Upper lobe of left lung (tissue), 6 donors: ENCODE measurements at regions not wholly inside any gene's neighbourhood (a gene's known extent, or its start where the extent isn't known, plus 50 kb on each side); places are given as distances from the start of the nearest gene placed in this dataset.

ENCODE experiments used
- ATAC-seq, 2 donors: fragments of 200-7000 bp; cut with Tn5 transposase; one replicate each; pipeline ENCODE4 v1.9.1; 2022; ENCODE audit warnings: mild to moderate bottlenecking in 2 of 2, moderate library complexity in 2 of 2; ENCODE audit not compliant: low FRiP score in 2 of 2
- DNase-seq, 2 donors: peaks; one replicate each; pipeline ENCODE4 v3.0.0-alpha.2; 2019 to 2020
- H3K27ac ChIP-seq, 4 donors: fragments of 200-600 bp; sonication (generic); one replicate each; pipeline ENCODE4 v1.5.1; 2016 to 2019
- H3K27me3 ChIP-seq, 4 donors: fragments of 200-600 bp; sonication (generic); one replicate each; pipeline ENCODE4 v1.5.1; 2017 to 2019
- H3K36me3 ChIP-seq, 4 donors: fragments of 200-600 bp; sonication (generic); one replicate each; pipeline ENCODE4 v1.5.1; 2016 to 2019
- H3K4me1 ChIP-seq, 4 donors: fragments of 200-600 bp; sonication (generic); one replicate each; pipeline ENCODE4 v1.5.1; 2018 to 2019
- H3K4me3 ChIP-seq, 4 donors: fragments of 200-600 bp; sonication (generic); one replicate each; pipeline ENCODE4 v1.5.1; 2017 to 2019; ENCODE audit warnings: mild to moderate bottlenecking in 2 of 4, moderate library complexity in 1 of 4
- H3K9me3 ChIP-seq, 4 donors: fragments of 200-600 bp; sonication (generic); one replicate each; pipeline ENCODE4 v1.5.1; 2018 to 2019
- EP300 ChIP-seq, 4 donors: sonication (generic); formaldehyde crosslinking; IDR thresholded peaks; one replicate each; pipeline ENCODE4 v1.5.1; 2017; ENCODE audit warnings: antibody characterized with exemption in 4 of 4, control low read depth in 2 of 4
- POLR2A ChIP-seq, 4 donors: fragments of 450-650 bp; IDR thresholded peaks; one replicate each; pipeline ENCODE4 v1.5.1; 2016 to 2017; ENCODE audit warnings: antibody characterized with exemption in 4 of 4, mild to moderate bottlenecking in 2 of 4
- POLR2AphosphoS5 ChIP-seq, 2 donors: sonication (generic); formaldehyde crosslinking; IDR thresholded peaks; one replicate each; pipeline ENCODE4 v1.5.1; 2017; ENCODE audit warnings: antibody characterized with exemption in 2 of 2
- WGBS, 2 donors: methylation state at CpG; one replicate each; pipeline ENCODE4 v1.1.5; 2017 to 2018; 5-methylcytosine and 5-hydroxymethylcytosine counted together
- TF ChIP-seq, protein P1 (sequence below), 6 experiments: fragments of 450-650 bp in 4 of 6; fragments of 200-600 bp in 2 of 6; sonication (generic) in 2 of 6; IDR thresholded peaks; one replicate each; pipeline ENCODE4 v1.5.1; 2016 to 2019; ENCODE audit warnings: antibody characterized with exemption in 6 of 6
- donor health status: DM: no; HTN: no; CAD: no; lungs with moderate emphysema.
- donor health status: DM: no; HTN: yes; CAD: no; lungs with severe emphysema.

GRCh38 chr4:189443341-189443740 is 497.3 kb upstream of the FRG1 start:
- Histone ChIP-seq H3K4me3 (no peak overlapping the region), H3K27ac (no peak overlapping the region), H3K9me3 (no peaks in the 10 kb centered on the region), H3K36me3 (no peaks in the 10 kb centered on the region), H3K27me3 (no peaks in the 10 kb centered on the region), H3K4me1 (no peaks in the 10 kb centered on the region)
- TF ChIP-seq EP300 (IDR thresholded peaks at IDR 0.05) (no peak), POLR2A (IDR thresholded peaks at IDR 0.05) (no peak), POLR2AphosphoS5 (IDR thresholded peaks at IDR 0.05) (no peak)
- TF ChIP-seq, protein P1, sequence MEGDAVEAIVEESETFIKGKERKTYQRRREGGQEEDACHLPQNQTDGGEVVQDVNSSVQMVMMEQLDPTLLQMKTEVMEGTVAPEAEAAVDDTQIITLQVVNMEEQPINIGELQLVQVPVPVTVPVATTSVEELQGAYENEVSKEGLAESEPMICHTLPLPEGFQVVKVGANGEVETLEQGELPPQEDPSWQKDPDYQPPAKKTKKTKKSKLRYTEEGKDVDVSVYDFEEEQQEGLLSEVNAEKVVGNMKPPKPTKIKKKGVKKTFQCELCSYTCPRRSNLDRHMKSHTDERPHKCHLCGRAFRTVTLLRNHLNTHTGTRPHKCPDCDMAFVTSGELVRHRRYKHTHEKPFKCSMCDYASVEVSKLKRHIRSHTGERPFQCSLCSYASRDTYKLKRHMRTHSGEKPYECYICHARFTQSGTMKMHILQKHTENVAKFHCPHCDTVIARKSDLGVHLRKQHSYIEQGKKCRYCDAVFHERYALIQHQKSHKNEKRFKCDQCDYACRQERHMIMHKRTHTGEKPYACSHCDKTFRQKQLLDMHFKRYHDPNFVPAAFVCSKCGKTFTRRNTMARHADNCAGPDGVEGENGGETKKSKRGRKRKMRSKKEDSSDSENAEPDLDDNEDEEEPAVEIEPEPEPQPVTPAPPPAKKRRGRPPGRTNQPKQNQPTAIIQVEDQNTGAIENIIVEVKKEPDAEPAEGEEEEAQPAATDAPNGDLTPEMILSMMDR (IDR thresholded peaks at IDR 0.05), result no peak
- 68 to 71% methylated on average over 6 of the region's 6 CpGs for WGBS, 2 donors
- DNase-seq (no peak), ATAC-seq (no peak)

DNA sequence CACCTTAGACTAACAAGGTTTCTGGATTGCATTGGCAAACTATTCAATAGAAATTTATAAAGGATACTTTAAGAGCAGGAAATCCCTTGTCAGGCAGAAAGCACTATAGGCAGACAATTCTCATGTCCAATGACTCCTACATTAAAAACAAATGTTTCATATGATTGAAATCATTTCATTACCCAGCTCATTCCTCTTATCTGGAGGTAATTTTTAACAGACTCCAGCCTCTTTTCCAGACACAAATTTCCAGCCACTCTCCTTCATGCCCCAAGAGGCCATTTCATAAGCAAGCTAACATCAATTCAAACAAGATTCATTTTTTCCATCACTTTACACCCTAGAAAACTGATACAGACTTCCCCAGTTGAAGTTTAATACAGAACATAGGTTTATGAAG is 495.1 kb upstream of the FRG1 start:
- TF ChIP-seq EP300 (IDR thresholded peaks at IDR 0.05), result no peak
- TF ChIP-seq POLR2A (IDR thresholded peaks at IDR 0.05), result no peak
- TF ChIP-seq POLR2AphosphoS5 (IDR thresholded peaks at IDR 0.05), result no peak
- TF ChIP-seq, protein P1 (IDR thresholded peaks at IDR 0.05), result no peak
- H3K36me3 ChIP-seq, result no peaks in the 10 kb centered on the region
- no peaks in the 10 kb centered on the region for H3K4me1 ChIP-seq
- no peak overlapping the region for H3K4me3 ChIP-seq
- ATAC-seq (no peak), DNase-seq (no peak)
- H3K27me3 ChIP-seq, result no peaks in the 10 kb centered on the region
- no peak overlapping the region for H3K27ac ChIP-seq
- H3K9me3 ChIP-seq, result no peaks in the 10 kb centered on the region

DNA sequence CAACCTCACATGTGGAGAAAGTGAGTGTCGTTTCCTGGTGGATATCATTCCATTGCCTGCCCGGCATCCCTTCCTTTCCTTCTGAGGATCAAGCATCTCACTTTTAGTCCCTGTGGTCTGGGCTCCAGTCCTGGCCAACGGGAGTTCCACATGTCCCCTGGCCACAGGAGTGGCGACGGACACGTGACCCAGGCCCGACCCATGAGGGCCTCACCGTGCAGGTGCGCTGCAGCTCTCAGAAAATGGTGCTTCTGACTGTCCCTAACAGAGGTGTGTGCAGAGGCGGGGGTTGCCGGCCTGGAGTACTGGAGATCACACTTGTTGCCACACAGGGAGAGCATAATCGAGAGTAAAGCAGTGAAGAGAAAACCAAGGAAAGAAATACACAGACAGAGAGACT is 476.9 kb upstream of the FRG1 start:
- WGBS, 2 donors, result 78 to 89% methylated on average over 5 to 12 of the region's 12 CpGs
- ATAC-seq (no peak), DNase-seq (peak in 1 of 2 donors; percentile 41)
- Histone ChIP-seq H3K4me1 (no peaks in the 10 kb centered on the region), H3K27ac (no peak overlapping the region), H3K9me3 (peaks cover 0 to 6% (median 0%) of the 10 kb centered on the region in 4 donors), H3K4me3 (no peak overlapping the region), H3K27me3 (no peaks in the 10 kb centered on the region), H3K36me3 (no peaks in the 10 kb centered on the region)
- TF ChIP-seq POLR2AphosphoS5 (IDR thresholded peaks at IDR 0.05) (no peak), POLR2A (IDR thresholded peaks at IDR 0.05) (no peak), EP300 (IDR thresholded peaks at IDR 0.05) (no peak)
- TF ChIP-seq, protein P1 (IDR thresholded peaks at IDR 0.05), result no peak

DNA sequence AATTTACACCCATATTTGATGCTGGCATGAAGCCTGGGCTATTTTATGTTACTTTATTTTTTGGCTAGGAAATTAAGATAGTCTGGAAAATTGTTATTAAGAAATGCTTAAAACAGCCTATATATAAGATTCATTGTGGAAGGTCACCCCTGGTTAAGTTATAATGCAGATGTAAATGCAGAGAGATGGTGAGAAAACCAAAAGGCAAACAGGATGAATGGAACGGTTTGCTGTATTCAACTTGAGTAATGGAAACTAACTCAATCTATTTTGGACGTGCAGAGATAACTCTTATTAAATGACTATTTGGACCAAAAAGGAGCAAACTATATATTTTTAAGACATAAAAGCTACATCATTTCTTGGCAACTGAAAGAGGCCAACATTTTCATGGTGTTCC is 446.3 kb upstream of the FRG1 start:
- no peaks in the 10 kb centered on the region for H3K9me3 ChIP-seq
- ATAC-seq (no peak), DNase-seq (no peak)
- H3K4me1 ChIP-seq, result no peaks in the 10 kb centered on the region
- H3K36me3 ChIP-seq, result no peaks in the 10 kb centered on the region
- no peak overlapping the region for H3K27ac ChIP-seq
- H3K27me3 ChIP-seq, result no peaks in the 10 kb centered on the region
- TF ChIP-seq POLR2A (IDR thresholded peaks at IDR 0.05) (no peak), POLR2AphosphoS5 (IDR thresholded peaks at IDR 0.05) (no peak)
- TF ChIP-seq, protein P1 (IDR thresholded peaks at IDR 0.05), result no peak
- H3K4me3 ChIP-seq, result no peak overlapping the region
- 61 to 88% methylated on average over 2 of the region's 2 CpGs for WGBS, 2 donors

GRCh38 chr4:189497516-189497915 is 443.2 kb upstream of the FRG1 start:
- no peak for DNase-seq
- ATAC-seq, result no peak
- H3K4me3 ChIP-seq, result no peak overlapping the region
- TF ChIP-seq, protein P1 (IDR thresholded peaks at IDR 0.05), result no peak
- TF ChIP-seq EP300 (IDR thresholded peaks at IDR 0.05) (no peak), POLR2A (IDR thresholded peaks at IDR 0.05) (no peak), POLR2AphosphoS5 (IDR thresholded peaks at IDR 0.05) (no peak)
- no peaks in the 10 kb centered on the region for H3K4me1 ChIP-seq
- H3K27me3 ChIP-seq, result no peaks in the 10 kb centered on the region
- no peaks in the 10 kb centered on the region for H3K9me3 ChIP-seq
- no peaks in the 10 kb centered on the region for H3K36me3 ChIP-seq
- WGBS, 2 donors, result 30 to 42% methylated on average over 6 of the region's 6 CpGs
- no peak overlapping the region for H3K27ac ChIP-seq
